DMS 273 (cell line): ENCODE measurements at regions not wholly inside any gene's neighbourhood (a gene's known extent, or its start where the extent isn't known, plus 50 kb on each side); places are given as distances from the start of the nearest gene placed in this dataset.
A peak's percentile ranks its signal among the peaks of the same experiment; 100 is the strongest.
"Not testable (repeated sequence)": the region's sequence is repeated elsewhere in the genome, so short reads cannot be mapped to it uniquely, and the experiment has no call there.

Experiments used
- DNase-seq: peaks from one replicate; lab custom pipeline; 2025; ENCODE audit not compliant: unreplicated experiment; lab: John Stamatoyannopoulos, UW

DNA sequence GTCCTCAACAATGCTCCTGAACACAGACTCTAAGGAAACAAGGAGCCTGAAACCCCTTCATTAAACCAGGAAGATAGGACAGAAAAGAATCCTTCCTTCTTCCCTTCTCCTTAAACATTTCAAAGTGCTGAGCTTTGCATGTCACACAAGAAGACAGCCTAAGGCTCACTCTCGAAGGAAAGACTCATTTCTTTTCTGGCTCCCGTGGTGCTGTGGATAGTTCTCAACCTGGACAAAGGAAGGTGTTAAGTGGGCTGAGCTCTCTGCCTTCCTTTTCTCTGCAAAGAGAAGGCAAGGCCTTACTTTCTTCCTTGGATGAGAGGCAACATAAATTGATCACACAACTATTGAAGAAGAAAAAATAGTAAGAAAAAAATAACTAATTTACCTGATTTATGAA, 452.4 kb upstream of the DDI1 start:
- no peak for DNase-seq

DNA sequence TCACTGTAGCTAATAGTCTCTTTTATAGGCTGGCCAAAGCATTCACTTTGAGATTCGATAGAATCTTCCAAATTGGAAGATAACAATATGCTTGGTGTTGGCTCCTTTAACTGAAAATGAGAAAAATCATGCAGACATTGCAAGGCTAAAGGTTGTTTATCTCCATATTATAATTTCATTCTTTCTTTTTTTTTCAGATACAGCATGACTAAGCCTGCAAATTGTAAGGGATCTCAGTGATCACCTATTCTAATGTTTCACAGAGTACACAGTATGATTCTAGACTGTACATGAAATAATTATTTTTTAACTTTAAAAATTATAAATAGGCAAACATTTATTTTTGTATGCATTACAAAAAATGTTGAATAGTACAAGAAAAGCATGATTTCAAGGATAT, 451.7 kb upstream of the DDI1 start:
- DNase-seq, result no peak

DNA sequence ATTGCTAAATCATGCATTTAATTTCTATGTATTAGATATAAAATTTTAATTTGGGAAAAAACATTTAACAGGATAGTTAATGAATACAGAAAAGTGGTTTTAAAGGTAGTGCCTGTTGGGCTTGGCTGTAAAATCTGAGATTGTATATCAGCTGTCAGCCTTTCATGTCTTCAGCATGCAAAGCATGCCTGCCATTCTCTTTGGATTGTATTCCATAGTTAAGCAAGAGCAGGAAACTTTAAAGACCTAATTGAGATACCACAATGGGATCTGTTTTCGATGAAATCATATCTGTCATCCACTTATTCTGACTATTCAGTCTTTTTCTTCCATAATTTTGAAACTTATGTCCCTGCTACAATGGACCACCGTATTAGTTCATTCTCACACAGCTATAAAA, 451.0 kb upstream of the DDI1 start:
- DNase-seq, result no peak

DNA sequence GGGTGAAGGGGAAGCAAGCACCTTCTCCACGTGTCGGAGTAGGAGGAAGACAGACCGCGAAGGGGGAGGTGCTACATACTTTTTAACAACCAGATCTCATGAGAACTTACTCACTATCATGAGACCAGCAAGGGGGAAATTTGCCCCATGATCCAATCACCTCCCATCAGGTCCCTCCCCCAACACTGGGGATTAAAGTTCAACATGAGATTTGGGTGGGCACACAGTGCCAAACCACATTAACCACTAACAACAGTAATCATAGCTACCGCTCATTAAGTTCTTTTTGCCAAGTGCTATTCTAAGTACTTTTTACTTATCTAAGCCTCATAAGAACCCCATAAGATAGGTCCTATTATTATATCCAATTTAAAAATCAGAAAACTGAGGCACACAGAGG, 450.5 kb upstream of the DDI1 start:
- DNase-seq, result no peak

DNA sequence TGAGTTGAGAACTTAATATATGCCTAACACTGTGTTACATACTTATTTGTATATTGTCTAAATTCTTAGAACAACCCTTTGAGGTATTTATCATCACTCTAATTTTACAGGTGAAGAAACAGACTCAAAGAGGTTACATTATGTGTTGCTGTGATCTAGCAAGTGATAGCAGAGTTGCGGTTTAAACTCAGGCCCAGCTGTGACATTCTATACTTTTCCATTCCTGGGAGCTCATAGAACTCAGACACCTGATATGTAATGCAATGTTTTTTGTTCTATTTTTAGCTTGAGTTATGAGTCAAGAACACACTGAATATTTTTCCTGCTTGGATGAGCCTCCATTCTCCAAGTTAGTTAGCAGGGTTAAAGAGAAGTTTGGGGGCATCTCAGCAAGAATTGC, 449.7 kb upstream of the DDI1 start:
- peak; percentile 26 for DNase-seq

DNA sequence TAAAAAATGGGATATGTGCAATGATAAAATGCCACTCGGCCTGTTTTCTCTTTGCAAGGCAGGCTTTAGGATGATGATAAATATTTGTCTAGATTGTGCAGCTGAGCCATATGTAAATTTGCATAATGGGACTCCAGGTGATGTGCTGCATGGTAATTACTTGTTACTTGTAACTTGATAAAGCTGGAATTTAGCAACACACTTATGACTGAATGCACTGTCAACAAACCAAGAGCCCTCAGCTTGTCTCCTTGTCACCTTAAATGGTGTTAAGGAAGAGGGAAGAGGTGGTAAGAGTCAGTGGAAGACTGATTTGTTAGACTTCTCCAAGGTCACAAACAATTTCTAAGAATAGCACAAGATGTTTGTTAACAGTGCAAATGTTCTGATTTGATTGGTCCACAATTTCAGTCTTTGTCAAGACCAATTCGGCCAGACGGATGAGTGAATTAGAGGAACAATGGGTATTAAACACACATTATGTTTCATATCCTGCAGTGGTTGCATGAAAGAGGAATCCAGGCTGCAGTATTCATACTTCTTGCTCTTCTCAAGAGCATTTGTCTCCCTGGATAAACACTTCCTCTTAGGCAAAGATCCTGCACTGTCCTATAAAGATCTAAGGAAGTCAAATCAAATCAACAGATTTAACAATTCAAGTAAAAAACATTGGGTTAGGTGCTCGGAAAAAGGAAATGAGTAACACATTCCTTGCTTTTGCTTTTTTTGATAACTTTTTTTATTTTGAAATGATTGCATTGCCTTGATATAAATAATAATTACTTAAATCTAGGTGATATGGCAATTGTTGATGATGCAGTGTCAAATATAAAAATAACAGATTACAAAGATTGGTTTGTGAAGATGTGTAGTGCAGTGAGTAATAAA, 448.3 kb upstream of the DDI1 start:
- DNase-seq, result peak; percentile 25

DNA sequence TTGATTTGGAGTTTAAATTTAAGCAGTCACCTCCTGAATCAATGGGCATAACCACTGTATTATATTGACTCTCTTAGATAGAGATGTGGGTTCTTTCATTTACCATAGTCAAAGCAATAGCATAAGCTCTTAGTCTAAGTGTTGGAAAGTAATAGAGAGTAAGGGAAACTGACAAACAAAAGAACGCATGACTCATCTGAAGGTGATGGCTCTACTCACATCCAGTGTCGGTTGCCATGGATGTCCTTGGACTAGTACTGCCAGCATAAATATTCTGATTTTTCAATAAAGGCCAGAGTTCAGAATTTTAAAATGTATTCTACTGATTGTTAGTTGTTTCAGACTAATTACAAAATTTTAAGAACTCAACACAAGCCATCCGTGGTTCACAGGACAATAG, 444.9 kb upstream of the DDI1 start:
- no peak for DNase-seq

DNA sequence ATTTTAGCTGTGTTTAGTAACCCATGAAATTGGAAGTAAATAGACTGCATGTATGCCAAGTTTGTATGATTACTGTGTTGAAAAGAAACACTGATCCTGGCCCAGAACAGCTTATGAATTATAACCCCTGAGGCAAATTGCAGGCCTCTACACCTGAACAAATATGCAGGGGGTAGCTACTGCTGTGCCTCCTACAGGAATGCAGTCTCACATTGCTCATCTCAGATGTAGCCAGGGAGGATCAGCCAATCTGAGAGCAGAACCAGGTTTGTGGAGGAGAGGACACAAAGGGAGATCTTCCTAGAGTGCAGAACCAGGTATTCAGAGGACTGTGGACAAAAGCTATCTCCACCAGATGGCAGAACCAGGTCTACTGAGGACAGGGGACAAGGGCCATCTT, 442.2 kb upstream of the DDI1 start:
- no peak for DNase-seq

DNA sequence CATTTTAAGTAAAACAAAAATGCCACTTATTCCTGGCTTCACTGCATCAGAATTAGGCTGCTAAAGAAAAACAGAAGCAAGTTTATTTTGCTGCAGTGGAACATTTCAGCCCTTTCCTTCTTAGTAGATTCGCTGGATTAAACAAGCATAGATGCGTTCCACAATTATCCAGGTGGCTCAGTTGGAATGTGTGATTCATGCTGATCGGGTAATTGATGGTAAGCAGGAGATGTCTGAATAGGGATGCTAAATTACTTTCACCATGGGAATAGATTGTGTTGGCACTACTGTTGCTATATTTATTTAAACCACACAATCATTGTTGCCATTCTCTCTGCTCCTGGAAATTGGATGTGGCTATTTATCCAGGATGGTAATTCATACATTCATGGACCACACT, 440.1 kb upstream of the DDI1 start:
- no peak for DNase-seq

DNA sequence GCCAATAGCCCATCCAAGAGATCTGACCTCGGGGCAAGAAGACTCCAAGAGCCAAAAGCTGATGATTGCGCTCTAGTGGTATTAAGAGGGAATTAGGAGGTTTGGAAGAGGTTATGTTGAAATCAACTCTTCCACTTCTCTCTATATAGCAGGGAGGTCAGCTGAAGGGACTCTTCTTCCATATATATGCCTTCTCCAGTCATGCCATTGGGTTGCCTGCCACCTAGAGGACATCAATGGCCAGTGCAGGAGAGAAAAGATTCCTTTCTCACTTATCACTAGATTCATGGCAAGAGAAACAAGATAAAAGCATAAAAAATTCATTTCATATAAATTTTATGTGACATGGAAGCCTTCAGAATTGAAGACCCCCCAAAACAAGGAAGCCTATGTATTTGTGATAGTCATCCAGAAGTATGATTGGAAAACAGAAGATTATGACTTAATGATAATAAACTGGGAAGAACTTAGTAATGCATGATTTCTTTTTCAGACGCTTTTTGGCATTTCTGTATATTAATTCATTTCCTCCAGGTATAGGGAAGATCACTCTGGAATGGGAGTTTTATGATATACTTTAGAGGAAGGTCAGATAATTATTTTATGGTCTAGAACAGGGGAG, 435.1 kb upstream of the DDI1 start:
- peak; percentile 73 for DNase-seq

DNA sequence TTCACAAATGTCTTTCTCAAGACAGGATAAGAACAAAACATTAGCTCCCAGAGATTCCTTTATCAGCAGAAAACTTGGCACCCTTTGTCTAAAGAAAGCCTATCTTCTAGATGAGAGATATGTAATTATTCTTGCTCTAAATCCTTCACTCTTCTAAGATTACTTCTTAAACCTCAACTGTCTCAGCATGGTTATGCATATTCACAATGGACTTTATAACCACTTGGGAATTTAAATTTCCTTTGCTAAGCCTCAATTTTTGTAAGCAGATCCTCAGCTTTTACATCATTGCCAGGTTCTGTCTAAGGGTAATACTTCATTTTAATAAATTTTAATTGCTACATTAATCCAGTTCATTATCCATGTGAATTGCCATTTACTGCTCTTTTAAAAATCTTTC, 433.6 kb upstream of the DDI1 start:
- DNase-seq, result no peak

DNA sequence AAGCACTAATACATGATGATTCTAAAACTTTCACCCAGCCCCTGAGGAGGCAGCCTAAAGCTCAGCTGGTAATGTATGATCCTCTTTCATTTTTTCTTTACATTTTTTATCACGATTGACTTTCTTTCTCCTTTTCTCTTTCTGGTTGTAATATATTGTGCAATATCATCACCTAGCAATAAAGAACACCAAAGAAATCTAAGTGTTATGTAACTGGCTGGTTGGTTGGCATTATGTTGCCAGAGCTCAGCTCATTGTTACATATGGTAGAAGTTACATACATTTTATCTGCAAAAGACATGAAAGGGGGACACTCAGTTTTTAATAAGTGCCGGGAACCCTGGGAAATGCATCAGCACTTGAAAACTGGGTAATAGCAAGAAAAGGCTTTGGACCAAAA, 432.1 kb upstream of the DDI1 start:
- no peak for DNase-seq

DNA sequence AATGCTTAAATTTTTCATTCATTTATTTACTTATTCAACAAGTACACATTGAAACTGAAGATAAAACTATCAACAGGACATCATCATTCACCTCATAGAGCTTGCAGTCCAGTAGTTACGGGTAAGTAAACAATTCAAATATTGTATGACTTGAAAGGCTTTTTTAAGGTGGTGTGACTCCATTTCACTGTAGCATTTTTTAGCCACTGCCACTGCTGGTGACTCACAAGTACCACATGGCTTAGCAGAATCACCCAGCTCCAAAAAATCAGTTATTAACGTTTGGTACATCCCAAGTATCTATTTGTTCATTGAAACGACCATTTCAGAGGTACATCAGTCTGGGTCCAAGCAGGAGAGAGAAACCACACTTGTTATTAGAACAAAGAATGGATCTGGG, 427.9 kb upstream of the DDI1 start:
- no peak for DNase-seq

DNA sequence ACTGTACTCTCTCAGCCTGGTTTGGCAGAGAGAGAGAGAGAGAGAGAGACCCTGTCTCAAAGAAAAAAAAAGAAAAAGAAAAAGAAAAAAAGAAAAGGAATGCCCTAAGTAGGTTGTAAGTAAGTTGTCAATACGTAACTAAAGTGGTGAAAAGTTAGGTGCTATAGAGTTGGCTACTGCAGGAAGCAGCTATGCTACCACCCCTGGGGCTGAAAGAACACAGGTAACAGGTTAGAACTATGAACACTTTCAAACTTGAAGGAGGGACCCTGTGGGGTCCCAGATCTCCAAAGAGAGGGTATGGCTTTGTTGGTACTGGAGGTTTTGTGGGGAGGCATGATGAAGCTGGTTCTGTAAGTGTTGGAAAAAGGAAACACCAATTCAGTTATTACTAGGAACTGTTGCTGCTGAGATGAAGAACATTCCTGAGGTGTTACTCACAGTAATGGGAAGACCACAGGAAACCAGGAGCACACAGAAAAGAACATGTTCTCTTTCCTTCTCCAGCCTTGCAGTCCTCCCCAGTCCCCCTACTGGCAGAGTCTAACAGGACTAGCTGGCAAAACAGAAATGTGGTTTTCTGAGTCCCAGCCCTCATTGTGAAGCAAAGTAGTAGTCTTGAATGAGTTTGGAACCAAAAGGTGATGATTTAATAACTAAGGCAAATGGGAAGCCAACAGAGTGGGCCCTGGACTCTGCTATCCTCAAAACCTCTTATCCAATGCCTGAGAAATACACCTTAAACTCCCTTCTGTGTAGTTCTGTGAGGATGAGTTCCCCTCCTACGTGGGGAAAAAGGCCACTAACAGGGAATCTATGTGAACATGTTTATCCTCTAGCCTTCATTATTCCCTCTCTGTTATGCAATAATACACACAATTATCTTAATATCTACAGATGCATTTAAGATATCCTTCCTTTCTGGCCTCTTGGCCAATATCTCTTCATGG, 427.0 kb upstream of the DDI1 start:
- peak; percentile 20 for DNase-seq

DNA sequence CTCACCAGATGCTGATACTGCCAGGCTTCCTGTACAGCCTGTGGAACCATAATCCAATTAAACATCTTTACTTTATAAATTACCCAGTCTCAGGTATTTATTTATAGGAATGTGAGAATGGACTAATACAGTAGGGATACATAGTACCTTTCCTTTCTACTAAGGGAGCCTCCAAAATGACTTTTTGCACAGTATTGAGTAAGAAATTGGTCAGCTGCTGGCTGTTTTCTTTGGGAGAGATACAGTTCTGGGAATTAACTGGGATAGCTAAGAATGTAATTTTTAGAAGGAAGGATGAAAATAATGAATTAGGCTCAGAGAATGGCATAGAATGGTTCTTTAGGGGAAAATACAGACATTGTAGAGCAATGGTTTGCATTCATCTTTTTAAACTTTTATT, 426.0 kb upstream of the DDI1 start:
- DNase-seq, result no peak

DNA sequence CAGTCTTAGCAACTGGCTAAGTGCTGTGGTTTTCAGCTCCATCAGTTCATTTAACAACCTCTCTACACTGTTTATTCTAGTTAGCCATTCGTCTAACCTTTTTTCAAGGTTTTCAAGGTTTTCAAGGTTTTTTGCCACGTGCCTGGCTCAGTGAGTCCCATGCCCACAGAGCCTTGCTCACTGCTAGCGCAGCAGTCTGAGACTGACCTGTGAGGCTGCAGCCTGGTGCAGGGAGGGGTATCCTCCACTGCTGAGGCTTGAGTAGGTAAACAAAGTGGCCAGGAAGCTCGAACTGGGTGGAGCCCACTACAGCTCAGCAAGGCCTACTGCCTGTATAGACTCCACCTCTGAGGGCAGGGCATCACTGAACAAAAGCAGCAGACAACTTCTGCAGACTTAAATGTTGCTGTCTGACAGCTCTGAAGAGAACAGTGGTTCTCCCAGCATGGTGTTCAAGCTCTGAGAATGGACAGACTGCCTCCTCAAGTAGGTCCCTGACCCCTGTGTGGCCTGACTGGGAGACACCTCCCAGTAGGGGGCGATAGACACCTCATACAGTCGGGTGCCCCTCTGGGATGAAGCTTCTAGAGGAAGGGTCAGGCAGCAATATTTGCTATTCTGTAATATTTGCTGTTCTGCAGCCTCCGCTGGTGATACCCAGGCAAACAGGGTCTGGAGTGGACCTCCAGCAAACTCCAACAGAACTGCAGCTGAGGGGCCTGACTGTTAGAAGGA, 424.7 kb upstream of the DDI1 start:
- DNase-seq, result not testable (repeated sequence)

DNA sequence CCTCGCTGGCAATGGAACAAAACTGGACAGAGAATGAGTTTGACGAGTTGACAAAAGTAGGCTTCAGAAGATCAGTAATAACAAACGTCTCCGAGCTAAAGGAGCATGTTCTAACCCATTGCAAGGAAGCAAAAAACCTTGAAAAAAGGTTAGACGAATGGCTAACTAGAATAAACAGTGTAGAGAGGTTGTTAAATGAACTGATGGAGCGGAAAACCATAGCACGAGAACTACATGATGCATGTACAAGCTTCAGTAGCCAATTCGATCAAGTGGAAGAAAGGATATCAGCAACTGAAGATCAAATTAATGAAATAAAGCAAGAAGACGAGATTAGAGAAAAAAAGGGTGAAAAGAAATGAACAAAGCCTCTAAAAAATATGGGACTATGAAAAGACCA, 424.0 kb upstream of the DDI1 start:
- not testable (repeated sequence) for DNase-seq

DNA sequence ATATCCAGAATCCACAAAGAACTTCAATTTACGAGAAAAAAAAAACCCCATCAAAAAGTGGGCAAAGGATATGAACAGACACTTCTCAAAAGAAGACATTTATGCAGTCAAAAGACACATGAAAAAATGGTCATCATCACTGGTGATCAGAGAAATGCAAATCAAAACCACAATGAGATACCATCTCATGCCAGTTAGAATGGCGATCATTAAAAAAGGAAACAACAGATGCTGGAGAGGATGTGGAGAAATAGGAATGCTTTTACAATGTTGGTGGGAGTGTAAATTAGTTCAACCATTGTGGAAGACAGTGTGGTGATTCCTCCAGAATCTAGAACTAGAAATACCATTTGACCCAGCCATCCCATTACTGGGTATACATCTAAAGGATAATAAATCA, 419.9 kb upstream of the DDI1 start:
- not testable (repeated sequence) for DNase-seq

DNA sequence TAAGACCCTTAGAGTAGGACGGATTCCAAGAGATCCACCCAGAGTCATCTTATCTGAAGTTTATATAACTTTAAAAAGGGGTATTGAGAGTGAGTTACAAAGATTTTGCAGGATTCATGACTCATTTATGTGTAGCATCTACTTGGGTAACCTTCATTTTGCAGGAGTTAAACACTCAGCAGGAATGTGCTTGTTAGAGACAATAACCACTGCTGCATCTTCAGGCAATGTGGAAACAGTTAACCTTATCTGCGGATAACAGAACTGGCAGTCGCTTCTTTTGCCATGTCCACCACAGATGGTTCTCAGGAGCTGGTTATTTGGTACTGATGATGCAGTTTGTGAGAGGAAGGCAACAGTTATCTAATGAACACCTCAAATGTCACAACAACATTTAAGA, 417.9 kb upstream of the DDI1 start:
- no peak for DNase-seq

DNA sequence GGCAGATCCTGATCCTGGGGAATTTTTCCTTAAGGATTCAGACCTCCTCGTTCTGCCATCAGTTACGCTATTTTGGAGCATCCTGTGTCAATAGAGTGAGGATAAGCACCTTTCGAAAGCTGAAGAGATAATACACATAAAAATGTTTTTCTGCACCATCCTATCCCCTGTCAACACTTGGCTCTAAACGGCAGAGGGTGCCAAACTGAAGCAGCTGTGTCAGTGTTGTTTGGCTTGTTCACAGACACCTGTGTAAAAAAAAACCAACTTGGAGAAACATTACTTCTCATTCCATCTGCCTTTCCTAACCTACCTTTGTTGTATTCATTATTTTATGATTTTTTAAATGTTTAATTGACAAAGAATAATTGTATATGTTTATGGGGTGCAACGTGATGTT, 417.0 kb upstream of the DDI1 start:
- peak; percentile 62 for DNase-seq

DNA sequence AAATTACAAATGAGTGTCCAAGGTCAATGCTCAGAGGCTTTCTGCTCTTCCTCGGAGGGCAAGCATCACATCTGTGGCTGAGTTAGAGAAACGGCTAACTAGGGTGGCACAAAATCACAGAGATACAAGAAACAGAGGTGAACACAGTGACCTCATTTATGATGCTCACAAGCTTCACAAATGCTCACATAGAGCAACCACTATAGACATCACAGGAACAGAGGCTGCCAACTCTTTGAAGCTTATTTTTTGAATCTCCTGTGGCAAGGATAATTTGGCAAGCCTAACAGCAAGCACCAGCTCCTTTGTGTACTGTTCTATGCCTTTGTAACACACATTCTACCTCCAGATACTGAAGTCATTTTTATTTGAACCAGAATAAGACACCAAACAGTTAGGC, 416.5 kb upstream of the DDI1 start:
- DNase-seq, result peak; percentile 4
